Caco-2 (cell line): ENCODE measurements at regions not wholly inside any gene's neighbourhood (a gene's known extent, or its start where the extent isn't known, plus 50 kb on each side); places are given as distances from the start of the nearest gene placed in this dataset.

Experiments used
- BruUV-seq: library from RNA; stranded (reverse); fragments of 400-500 nt; replicated peaks from 2 replicates; lab custom pipeline; 2021; lab: Mats Ljungman, UMichigan
- CTCF ChIA-PET: fragments of 300-600 bp; sonication (Branson Sonifier 250); formaldehyde crosslinking; loops from one replicate; lab custom pipeline; 2022; ENCODE audit warnings: antibody characterized with exemption; lab: Charles Lee
- POLR2A ChIA-PET: fragments of 300-600 bp; sonication (Branson Sonifier 250); formaldehyde crosslinking; loops from one replicate; lab custom pipeline; 2022; ENCODE audit warnings: antibody characterized with exemption; lab: Charles Lee
- DNase-seq, 2 experiments: peaks; one replicate each; pipeline versions ENCODE4 v3.0.0 to v3.0.0-alpha.2; 2020 to 2022
- H3K27me3 ChIP-seq: replicated peaks from 2 replicates; pipeline ENCODE4 v1.6.0; 2011; ENCODE audit warnings: low read length; ENCODE audit not compliant: control insufficient read depth, insufficient read depth
- H3K36me3 ChIP-seq: 2 replicates; pipeline ENCODE4 v1.5.1; 2011; ENCODE audit warnings: low read length; ENCODE audit not compliant: control insufficient read depth, insufficient read depth
- H3K4me1 ChIP-seq: fragments of 250-450 bp; sonication (Bioruptor Pico); 2 replicates; pipeline ENCODE4 v1.5.1; 2020; ENCODE audit warnings: mild to moderate bottlenecking
- H3K4me3 ChIP-seq: 2 replicates; pipeline ENCODE4 v1.5.1; 2011; ENCODE audit warnings: low read depth, mild to moderate bottlenecking, control low read depth, low read length
- H3K9me3 ChIP-seq: fragments of 250-450 bp; sonication (Bioruptor Pico); 2 replicates; pipeline ENCODE4 v1.5.1; 2020; ENCODE audit warnings: mild to moderate bottlenecking, moderate library complexity
- H3K27ac Mint-ChIP-seq: one replicate; pipeline ENCODE4 v1.8.0; 2022; ENCODE audit warnings: mixed read lengths; ENCODE audit not compliant: unreplicated experiment
- H3K27me3 Mint-ChIP-seq: one replicate; pipeline ENCODE4 v1.8.0; 2022; ENCODE audit warnings: mixed read lengths; ENCODE audit not compliant: insufficient read depth, unreplicated experiment
- H3K36me3 Mint-ChIP-seq: one replicate; pipeline ENCODE4 v1.8.0; 2022; ENCODE audit warnings: mild to moderate bottlenecking, mixed read lengths; ENCODE audit not compliant: insufficient read depth, unreplicated experiment
- H3K4me1 Mint-ChIP-seq: one replicate; pipeline ENCODE4 v1.8.0; 2022; ENCODE audit warnings: low read depth, mixed read lengths; ENCODE audit not compliant: unreplicated experiment
- H3K4me3 Mint-ChIP-seq: one replicate; pipeline ENCODE4 v1.8.0; 2022; ENCODE audit warnings: mild to moderate bottlenecking, moderate library complexity, mixed read lengths; ENCODE audit not compliant: unreplicated experiment
- H3K9me3 Mint-ChIP-seq: one replicate; pipeline ENCODE4 v1.8.0; 2022; ENCODE audit warnings: mixed read lengths; ENCODE audit not compliant: unreplicated experiment
- intact Hi-C: fragments of 100-400 bp; cut with micrococcal nuclease; formaldehyde crosslinking; loops from one replicate; pipeline ENCODE4 v1.10.0; 2022; ENCODE audit not compliant: unreplicated experiment
- TF ChIP-seq, protein P1 (sequence below), 2 experiments: fragments of 200-600 bp in 1 of 2; IDR thresholded peaks; 1 replicate in 1 of 2; 2 replicates in 1 of 2; pipeline versions ENCODE4 v1.5.1 to v1.8.0; 2011 to 2022; ENCODE audit warnings: antibody characterized with exemption in 1 of 2, control low read depth in 1 of 2, inconsistent platforms in 1 of 2, low read depth in 1 of 2, low read length in 1 of 2, mild to moderate bottlenecking in 1 of 2, moderate library complexity in 1 of 2; ENCODE audit not compliant: insufficient read depth in 1 of 2, severe bottlenecking in 1 of 2, unreplicated experiment in 1 of 2

DNA sequence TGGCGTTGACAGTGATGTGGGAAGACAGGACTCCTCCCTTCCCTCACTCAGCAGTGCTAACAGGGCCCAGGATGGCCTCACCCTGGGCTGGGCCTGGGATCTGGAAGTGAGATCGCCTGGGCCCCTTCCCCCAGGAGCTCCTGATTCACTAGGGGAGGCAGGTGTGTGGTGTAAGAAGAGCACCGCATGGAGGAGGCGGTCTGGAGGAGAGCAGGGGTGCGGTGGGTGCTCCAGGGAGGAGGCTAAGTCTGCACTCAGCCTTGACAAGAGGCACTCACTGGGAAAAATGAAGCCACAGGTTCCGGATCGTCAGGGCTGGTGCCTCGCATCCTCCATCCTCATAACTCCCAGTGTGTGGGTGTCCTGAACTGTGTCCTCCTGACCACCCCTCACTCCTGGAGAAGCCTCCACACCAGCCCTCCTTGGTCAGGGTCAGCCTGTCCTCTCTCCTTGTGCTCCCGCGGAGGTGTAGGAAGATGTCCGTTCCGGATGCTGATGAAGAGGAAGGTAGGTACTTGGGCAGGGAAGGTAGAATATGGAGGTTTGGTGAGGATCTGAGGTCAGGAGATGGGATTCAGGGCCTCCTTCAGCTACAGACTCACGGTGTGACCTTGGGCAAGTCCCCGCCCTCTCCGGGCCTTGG, 142.1 kb upstream of the WNT4 start:
- POLR2A ChIA-PET, result no interaction called here
- Histone ChIP-seq H3K36me3 (no peaks in the 10 kb centered on the region), H3K4me3 (no peak overlapping the region), H3K27me3 (no peaks in the 10 kb centered on the region), H3K4me1 (no peaks in the 10 kb centered on the region), H3K9me3 (no peaks in the 10 kb centered on the region)
- peaks cover 5% of the 10 kb centered on the region for H3K4me1 Mint-ChIP-seq
- H3K27me3 Mint-ChIP-seq, result no peaks in the 10 kb centered on the region
- CTCF ChIA-PET, result interaction anchor here (1.1 kb wide), 1 partner anchor 9 kb away, joined by 4 read pairs; no protein-coding TSS in a partner anchor
- TF ChIP-seq, protein P1, sequence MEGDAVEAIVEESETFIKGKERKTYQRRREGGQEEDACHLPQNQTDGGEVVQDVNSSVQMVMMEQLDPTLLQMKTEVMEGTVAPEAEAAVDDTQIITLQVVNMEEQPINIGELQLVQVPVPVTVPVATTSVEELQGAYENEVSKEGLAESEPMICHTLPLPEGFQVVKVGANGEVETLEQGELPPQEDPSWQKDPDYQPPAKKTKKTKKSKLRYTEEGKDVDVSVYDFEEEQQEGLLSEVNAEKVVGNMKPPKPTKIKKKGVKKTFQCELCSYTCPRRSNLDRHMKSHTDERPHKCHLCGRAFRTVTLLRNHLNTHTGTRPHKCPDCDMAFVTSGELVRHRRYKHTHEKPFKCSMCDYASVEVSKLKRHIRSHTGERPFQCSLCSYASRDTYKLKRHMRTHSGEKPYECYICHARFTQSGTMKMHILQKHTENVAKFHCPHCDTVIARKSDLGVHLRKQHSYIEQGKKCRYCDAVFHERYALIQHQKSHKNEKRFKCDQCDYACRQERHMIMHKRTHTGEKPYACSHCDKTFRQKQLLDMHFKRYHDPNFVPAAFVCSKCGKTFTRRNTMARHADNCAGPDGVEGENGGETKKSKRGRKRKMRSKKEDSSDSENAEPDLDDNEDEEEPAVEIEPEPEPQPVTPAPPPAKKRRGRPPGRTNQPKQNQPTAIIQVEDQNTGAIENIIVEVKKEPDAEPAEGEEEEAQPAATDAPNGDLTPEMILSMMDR (IDR thresholded peaks at IDR 0.05; ENCODE audit: insufficient read depth in 1 of 2, low read depth in 1 of 2, low read length in 1 of 2, severe bottlenecking in 1 of 2, unreplicated experiment in 1 of 2), result no peak
- H3K36me3 Mint-ChIP-seq, result no peaks in the 10 kb centered on the region
- no TSS peak for BruUV-seq
- H3K9me3 Mint-ChIP-seq, result peaks cover 1% of the 10 kb centered on the region
- intact Hi-C loops, result no loop called here
- no peak overlapping the region for H3K4me3 Mint-ChIP-seq
- no peak for DNase-seq
- H3K27ac Mint-ChIP-seq, result no peak overlapping the region

DNA sequence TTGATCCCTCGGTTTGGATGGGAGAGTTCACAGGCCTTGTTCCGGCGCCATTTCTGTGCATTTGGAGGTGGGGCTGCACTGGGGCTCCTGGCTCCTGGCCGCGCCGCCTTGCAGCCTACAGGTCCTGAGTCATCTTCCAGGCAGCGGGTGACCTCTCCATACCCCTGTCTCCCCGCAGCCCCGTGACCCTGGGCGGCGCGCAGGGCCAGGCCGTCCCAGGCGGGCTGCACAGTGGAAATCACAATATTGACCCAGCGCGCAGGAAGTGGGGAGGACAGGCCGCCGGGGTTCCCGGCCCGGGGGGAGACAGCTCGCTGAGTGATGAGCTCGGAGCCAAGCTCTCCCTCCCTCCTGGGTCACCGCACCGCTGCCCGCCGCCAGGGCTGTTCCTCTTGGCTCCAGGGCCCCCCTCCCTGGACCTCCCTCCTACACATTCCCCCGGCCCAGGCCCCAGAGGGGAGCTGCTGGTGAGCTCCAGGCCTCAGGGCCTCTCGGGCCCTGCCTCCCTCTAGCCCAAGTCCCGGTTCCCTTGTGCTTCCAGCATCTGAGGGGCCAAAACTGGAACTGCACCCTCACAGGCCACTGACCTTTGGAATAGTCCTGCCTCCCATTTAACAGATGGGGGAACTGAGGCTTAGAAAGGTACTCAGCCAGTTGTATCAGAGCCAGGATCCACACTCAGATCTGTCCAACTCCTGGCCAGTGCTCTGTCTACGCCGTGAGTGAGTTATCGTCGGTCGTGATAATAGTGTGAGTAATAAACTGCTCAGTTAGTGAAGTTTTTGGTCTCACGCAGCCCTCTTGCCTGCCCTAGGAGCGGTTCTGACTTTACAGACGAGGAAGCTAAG, 142.9 kb upstream of the WNT4 start:
- no peaks in the 10 kb centered on the region for H3K9me3 ChIP-seq
- no peaks in the 10 kb centered on the region for H3K4me1 ChIP-seq
- ChIA-PET POLR2A (no interaction called here), CTCF (interaction anchor here (1.1 kb wide), 1 partner anchor 10 kb away, joined by 4 read pairs; no protein-coding TSS in a partner anchor)
- H3K36me3 ChIP-seq, result no peaks in the 10 kb centered on the region
- H3K9me3 Mint-ChIP-seq, result no peaks in the 10 kb centered on the region
- no peak overlapping the region for H3K4me3 ChIP-seq
- no peaks in the 10 kb centered on the region for H3K27me3 Mint-ChIP-seq
- no peak for DNase-seq
- no peaks in the 10 kb centered on the region for H3K27me3 ChIP-seq
- peaks cover 5% of the 10 kb centered on the region for H3K4me1 Mint-ChIP-seq
- TF ChIP-seq, protein P1 (IDR thresholded peaks at IDR 0.05; ENCODE audit: insufficient read depth in 1 of 2, low read depth in 1 of 2, low read length in 1 of 2, severe bottlenecking in 1 of 2, unreplicated experiment in 1 of 2), result no peak
- H3K27ac Mint-ChIP-seq, result no peak overlapping the region
- no peak overlapping the region for H3K4me3 Mint-ChIP-seq
- no TSS peak for BruUV-seq
- no peaks in the 10 kb centered on the region for H3K36me3 Mint-ChIP-seq
- intact Hi-C loops, result no loop called here

DNA sequence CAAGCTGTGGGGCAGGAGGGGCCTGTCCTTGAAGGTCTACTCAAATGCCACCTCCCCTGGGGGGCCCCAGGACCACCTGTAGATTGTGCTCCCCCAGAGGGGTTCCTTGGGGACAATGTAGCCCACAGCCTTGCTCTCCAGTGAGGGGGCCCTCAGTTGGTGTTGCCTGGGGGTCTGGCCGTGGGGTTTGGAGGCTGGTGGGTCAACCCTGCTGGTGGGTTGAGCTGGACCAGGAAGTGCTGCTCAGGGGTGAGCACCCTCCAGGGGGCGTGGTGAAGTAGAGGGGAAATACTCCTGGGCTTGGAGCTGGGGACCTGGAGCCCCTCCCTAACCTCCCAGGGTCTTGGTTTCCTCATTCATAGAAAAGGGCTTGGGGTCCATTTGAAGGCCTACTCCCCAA, 143.6 kb upstream of the WNT4 start:
- TF ChIP-seq, protein P1 (IDR thresholded peaks at IDR 0.05; ENCODE audit: insufficient read depth in 1 of 2, low read depth in 1 of 2, low read length in 1 of 2, severe bottlenecking in 1 of 2, unreplicated experiment in 1 of 2), result no peak
- H3K9me3 Mint-ChIP-seq, result no peaks in the 10 kb centered on the region
- CTCF ChIA-PET, result interaction anchor here (1.1 kb wide), 1 partner anchor 11 kb away, joined by 4 read pairs; no protein-coding TSS in a partner anchor
- no peaks in the 10 kb centered on the region for H3K36me3 ChIP-seq
- peaks cover 9% of the 10 kb centered on the region for H3K4me1 Mint-ChIP-seq
- POLR2A ChIA-PET, result no interaction called here
- no TSS peak for BruUV-seq
- H3K36me3 Mint-ChIP-seq, result no peaks in the 10 kb centered on the region
- intact Hi-C loops, result no loop called here
- H3K4me3 Mint-ChIP-seq, result no peak overlapping the region
- no peak overlapping the region for H3K27ac Mint-ChIP-seq
- no peak for DNase-seq
- peaks cover under 1% of the 10 kb centered on the region; the same call in 1 of the 2 replicates for H3K4me1 ChIP-seq
- no peaks in the 10 kb centered on the region for H3K27me3 Mint-ChIP-seq
- no peak overlapping the region for H3K4me3 ChIP-seq
- H3K27me3 ChIP-seq, result no peaks in the 10 kb centered on the region
- no peaks in the 10 kb centered on the region for H3K9me3 ChIP-seq
